Nephron progenitor cell (in vitro differentiated cells): ENCODE measurements at regions not wholly inside any gene's neighbourhood (a gene's known extent, or its start where the extent isn't known, plus 50 kb on each side); places are given as distances from the start of the nearest gene placed in this dataset.
"Not testable (repeated sequence)": the region's sequence is repeated elsewhere in the genome, so short reads cannot be mapped to it uniquely, and the experiment has no call there.

ENCODE experiments used
- DNase-seq: peaks from one replicate; pipeline ENCODE4 v3.0.0; 2021
- H3K27ac Mint-ChIP-seq: 2 replicates; pipeline ENCODE4 v1.8.0; 2021; ENCODE audit warnings: mild to moderate bottlenecking, moderate library complexity, mixed read lengths
- H3K27me3 Mint-ChIP-seq: 2 replicates; pipeline ENCODE4 v1.8.0; 2021; ENCODE audit warnings: mild to moderate bottlenecking, low read depth, mixed read lengths; ENCODE audit not compliant: poor library complexity
- H3K36me3 Mint-ChIP-seq: 2 replicates; pipeline ENCODE4 v1.8.0; 2021; ENCODE audit warnings: low read depth, mixed read lengths
- H3K4me1 Mint-ChIP-seq: 2 replicates; pipeline ENCODE4 v1.8.0; 2021; ENCODE audit warnings: mixed read lengths
- H3K4me3 Mint-ChIP-seq: 2 replicates; pipeline ENCODE4 v1.8.0; 2021; ENCODE audit warnings: mild to moderate bottlenecking, moderate library complexity, mixed read lengths
- H3K9me3 Mint-ChIP-seq: 2 replicates; pipeline ENCODE4 v1.8.0; 2021; ENCODE audit warnings: mild to moderate bottlenecking, moderate library complexity, mixed read lengths
- CTCF ChIP-seq: fragments of 200-600 bp; sonication (generic); IDR thresholded peaks from 2 replicates; pipeline ENCODE4 v1.5.0; 2021; ENCODE audit warnings: antibody characterized with exemption

DNA sequence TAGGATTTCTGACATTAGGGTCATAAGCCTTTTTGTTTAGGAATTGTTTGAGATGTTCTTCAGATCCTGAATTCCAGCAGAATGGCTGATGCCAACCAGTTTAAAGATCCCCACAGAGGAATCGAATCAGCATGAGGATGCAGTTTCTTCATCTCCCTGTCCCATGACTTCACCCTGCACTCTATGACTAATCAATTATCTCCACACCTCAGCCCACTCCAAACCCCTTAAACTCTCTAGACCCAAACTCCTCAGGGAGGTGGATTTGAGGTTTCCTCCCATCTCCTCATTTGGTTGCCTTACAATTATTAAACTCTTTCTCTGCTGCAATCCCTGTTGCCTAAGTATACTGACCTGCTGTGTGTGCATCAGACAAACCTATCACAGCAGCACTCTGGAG, 86.5 kb upstream of the CRY1 start:
- H3K4me3 Mint-ChIP-seq = no peak overlapping the region
- peaks cover 6% of the 10 kb centered on the region for H3K36me3 Mint-ChIP-seq
- peaks cover 17% of the 10 kb centered on the region for H3K4me1 Mint-ChIP-seq
- peaks cover 5% of the 10 kb centered on the region for H3K27me3 Mint-ChIP-seq
- no peak for DNase-seq
- no peak for TF ChIP-seq CTCF
- peaks cover 10% of the 10 kb centered on the region for H3K9me3 Mint-ChIP-seq
- no peak overlapping the region for H3K27ac Mint-ChIP-seq

GRCh38 chr12:107180272-107180671, 86.9 kb upstream of the CRY1 start:
- Mint-ChIP-seq H3K27ac (no peak overlapping the region), H3K27me3 (peaks cover 5% of the 10 kb centered on the region), H3K36me3 (peaks cover 6% of the 10 kb centered on the region), H3K4me3 (no peak overlapping the region), H3K9me3 (peaks cover 14% of the 10 kb centered on the region), H3K4me1 (peaks cover 16% of the 10 kb centered on the region)
- no peak for TF ChIP-seq CTCF
- DNase-seq = no peak

DNA sequence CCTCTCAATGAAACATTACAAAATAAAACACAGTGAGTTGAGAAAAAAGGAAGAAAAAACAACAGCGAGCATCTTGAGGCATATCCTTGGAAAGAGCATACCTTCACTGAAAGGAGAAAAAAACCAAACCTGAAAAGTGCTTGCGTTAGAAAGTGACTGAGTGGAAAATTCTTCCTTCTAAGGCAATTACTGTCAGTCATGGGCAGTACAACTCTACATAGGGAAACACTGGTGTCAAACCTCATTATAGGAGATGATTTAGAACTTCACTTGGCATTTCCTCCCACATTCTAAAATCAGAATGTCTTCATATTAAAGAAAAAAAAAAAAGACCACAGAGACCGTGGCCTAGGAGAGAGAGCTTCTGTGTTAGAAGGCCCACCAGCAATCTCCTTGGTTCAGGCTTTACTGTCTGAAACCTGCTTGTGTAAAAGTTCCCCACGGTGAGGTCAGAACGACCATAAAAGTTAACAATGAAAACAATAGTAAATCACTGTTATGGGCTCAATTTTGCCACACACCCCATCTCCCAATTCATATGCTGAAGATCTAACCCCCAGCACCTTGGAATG, 91.1 kb upstream of the CRY1 start:
- no peak for DNase-seq
- H3K27me3 Mint-ChIP-seq = peaks cover 5% of the 10 kb centered on the region
- H3K9me3 Mint-ChIP-seq = peaks cover 32% of the 10 kb centered on the region
- peaks cover 16% of the 10 kb centered on the region for H3K4me1 Mint-ChIP-seq
- TF ChIP-seq CTCF = no peak
- H3K36me3 Mint-ChIP-seq = peaks cover 14% of the 10 kb centered on the region
- H3K4me3 Mint-ChIP-seq = no peak overlapping the region
- peak overlapping the region; percentile 36 for H3K27ac Mint-ChIP-seq

DNA sequence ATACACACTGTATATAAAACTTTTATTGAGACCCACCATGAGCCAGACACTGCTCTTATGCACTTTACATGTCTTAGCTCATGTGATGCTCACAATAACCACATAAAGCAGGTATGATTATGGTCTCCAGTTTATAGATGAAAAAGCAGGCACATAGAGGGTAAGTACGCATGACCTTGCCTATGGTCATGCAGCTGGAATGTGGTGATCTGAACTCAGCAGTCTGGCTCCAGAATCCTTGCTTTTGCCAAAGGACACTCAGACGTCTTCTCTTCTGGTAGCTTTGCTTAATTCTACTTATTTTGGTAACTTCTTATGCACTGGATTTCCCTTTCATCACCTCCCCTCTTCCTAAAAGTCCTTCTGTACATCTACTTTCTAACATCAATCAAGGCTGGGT, 103.3 kb upstream of the CRY1 start:
- H3K9me3 Mint-ChIP-seq = peaks cover 10% of the 10 kb centered on the region
- peaks cover 8% of the 10 kb centered on the region for H3K4me1 Mint-ChIP-seq
- peaks cover 7% of the 10 kb centered on the region for H3K27me3 Mint-ChIP-seq
- H3K36me3 Mint-ChIP-seq = no peaks in the 10 kb centered on the region
- no peak for TF ChIP-seq CTCF
- no peak overlapping the region for H3K4me3 Mint-ChIP-seq
- no peak overlapping the region for H3K27ac Mint-ChIP-seq
- no peak for DNase-seq

GRCh38 chr12:107200394-107200793, 107.0 kb upstream of the CRY1 start:
- no peak overlapping the region for H3K27ac Mint-ChIP-seq
- peaks cover 8% of the 10 kb centered on the region for H3K4me1 Mint-ChIP-seq
- H3K9me3 Mint-ChIP-seq = no peaks in the 10 kb centered on the region
- no peak for DNase-seq
- no peak overlapping the region for H3K4me3 Mint-ChIP-seq
- no peak for TF ChIP-seq CTCF
- H3K36me3 Mint-ChIP-seq = no peaks in the 10 kb centered on the region
- H3K27me3 Mint-ChIP-seq = peaks cover 12% of the 10 kb centered on the region

DNA sequence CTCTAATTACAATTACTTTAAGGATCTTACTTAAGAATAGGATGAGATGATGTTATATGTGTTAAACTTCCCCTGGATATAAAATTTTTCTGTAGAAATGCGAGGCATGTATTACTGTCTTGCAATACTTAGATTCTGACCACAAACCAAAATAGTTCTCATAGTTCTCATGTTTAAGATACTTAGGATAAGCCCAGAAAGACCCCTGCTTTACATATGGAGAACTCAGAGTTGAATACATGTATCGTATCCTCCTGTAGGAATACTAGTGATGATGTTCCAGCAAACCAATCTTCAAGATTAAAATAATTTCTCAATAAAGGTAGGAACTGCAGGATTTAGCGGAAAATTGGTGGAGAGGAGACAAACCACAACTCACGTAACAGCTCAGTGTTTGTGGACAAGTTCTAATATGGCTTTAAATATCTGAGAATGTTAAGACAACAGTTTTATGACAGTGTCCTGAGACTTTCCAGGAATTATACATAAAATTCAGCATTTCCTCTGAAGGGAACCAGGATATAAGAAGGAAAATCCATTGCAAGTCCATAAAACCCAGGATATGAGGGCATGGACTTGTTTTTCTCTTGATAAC, 114.7 kb upstream of the CRY1 start:
- TF ChIP-seq CTCF = no peak
- DNase-seq = no peak
- Mint-ChIP-seq H3K27me3 (peaks cover 13% of the 10 kb centered on the region), H3K4me1 (no peaks in the 10 kb centered on the region), H3K36me3 (no peaks in the 10 kb centered on the region), H3K4me3 (no peak overlapping the region), H3K9me3 (peaks cover 19% of the 10 kb centered on the region), H3K27ac (no peak overlapping the region)

DNA sequence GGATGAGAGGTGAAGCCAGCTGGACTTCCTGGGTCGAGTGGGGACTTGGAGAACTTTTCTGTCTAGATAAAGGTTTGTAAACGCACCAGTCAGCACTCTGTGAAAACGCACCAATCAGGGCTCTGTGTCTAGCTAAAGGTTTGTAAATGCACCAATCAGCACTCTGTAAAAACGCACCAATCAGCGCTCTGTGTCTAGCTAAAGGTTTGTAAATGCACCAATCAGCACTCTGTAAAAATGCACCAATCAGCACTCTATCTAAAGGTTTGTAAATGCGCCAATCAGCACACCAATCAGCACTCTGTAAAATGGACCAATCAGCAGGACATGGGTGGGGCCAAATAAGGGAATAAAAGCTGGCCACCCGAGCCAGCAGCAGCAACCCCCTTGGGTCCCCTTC, 116.4 kb upstream of the CRY1 start:
- not testable (repeated sequence) for H3K4me1 Mint-ChIP-seq, DNase-seq, H3K36me3 Mint-ChIP-seq, H3K27ac Mint-ChIP-seq, H3K4me3 Mint-ChIP-seq
- H3K9me3 Mint-ChIP-seq = peaks cover 19% of the 10 kb centered on the region
- peaks cover 13% of the 10 kb centered on the region for H3K27me3 Mint-ChIP-seq

DNA sequence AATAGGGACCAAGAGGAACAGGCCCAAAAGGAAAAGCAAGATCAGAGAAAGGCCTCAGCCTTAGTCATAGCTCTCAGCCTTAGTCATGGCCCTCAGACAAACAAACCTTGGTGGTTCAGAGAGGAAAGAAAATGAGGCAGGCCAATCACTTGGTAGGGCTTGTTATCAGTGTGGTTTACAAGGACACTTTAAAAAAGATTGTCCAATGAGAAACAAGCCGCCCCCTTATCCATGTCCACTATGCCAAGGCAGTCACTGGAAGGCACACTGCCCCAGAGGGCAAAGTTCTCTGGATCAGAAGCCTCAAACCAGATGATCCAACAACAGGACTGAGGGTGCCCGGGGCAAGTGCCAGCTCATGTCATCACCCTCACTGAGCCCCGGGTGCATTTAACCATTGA, 121.0 kb upstream of the CRY1 start:
- not testable (repeated sequence) for H3K27me3 Mint-ChIP-seq, H3K27ac Mint-ChIP-seq, H3K4me1 Mint-ChIP-seq, H3K4me3 Mint-ChIP-seq, H3K36me3 Mint-ChIP-seq, DNase-seq
- H3K9me3 Mint-ChIP-seq = peaks cover 28% of the 10 kb centered on the region

DNA sequence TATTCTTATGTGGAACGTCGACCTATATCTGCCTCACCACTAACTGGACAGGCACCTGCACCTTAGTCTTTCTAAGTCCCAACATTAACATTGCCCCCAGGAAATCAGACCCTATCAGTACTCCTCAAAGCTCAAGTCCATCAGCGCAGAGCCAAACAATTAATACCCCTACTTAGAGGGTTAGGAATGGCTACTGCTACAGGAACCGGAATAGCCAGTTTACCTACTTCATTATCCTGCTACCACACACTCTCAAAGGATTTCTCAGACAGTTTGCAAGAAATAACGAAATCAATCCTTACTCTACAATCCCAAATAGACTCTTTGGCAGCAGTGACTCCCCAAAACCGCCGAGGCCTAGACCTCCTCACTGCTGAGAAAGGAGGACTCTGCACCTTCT, 123.1 kb upstream of the CRY1 start:
- H3K4me3 Mint-ChIP-seq, H3K9me3 Mint-ChIP-seq, H3K27ac Mint-ChIP-seq, H3K36me3 Mint-ChIP-seq, H3K27me3 Mint-ChIP-seq, DNase-seq, H3K4me1 Mint-ChIP-seq: not testable (repeated sequence)
